ENCODE measurements at regions not wholly inside any gene's neighbourhood (a gene's known extent, or its start where the extent isn't known, plus 50 kb on each side); places are given as distances from the start of the nearest gene placed in this dataset.
A peak's percentile ranks its signal among the peaks of the same experiment; 100 is the strongest.

GRCh38 chr5:174259696-174260420 is 214.4 kb downstream of the NSG2 start:
- Histone ChIP-seq H3K4me1 (ENCODE audit: control insufficient read depth in 5 of 5, insufficient read depth in 5 of 5, low read length in 5 of 5) (peaks cover 0 to 5% (median 0%) of the 10 kb centered on the region in 5 donors), H3K9ac (ENCODE audit: insufficient read depth in 1 of 2, low read length in 2 of 2) (no peak overlapping the region), H3K36me3 (ENCODE audit: control insufficient read depth in 4 of 4, insufficient read depth in 4 of 4, low read length in 4 of 4) (no peaks in the 10 kb centered on the region), H3K27me3 (ENCODE audit: control insufficient read depth in 3 of 3, insufficient read depth in 3 of 3, low read length in 2 of 3) (no peaks in the 10 kb centered on the region), H3K27ac (ENCODE audit: low read depth in 1 of 2, low read length in 1 of 2) (no peak overlapping the region), H3K4me3 (no peak overlapping the region), H3K9me3 (ENCODE audit: control insufficient read depth in 4 of 4, insufficient read depth in 3 of 4, low read length in 3 of 4) (peaks cover 0 to 2% (median 0%) of the 10 kb centered on the region in 4 donors)
- ATAC-seq (ENCODE audit: insufficient read depth, low FRiP score) (no peak), DNase-seq (peak in 2 of 3 donors; percentile 44 to 70)
- no peak for TF ChIP-seq CTCF (IDR thresholded peaks at IDR 0.05; ENCODE audit: control extremely low read depth, extremely low read depth)
- WGBS, 2 donors: 47 to 51% methylated on average over 8 of the region's 8 CpGs

GRCh38 chr5:174271316-174271715 is 225.8 kb downstream of the NSG2 start:
- H3K27ac ChIP-seq (ENCODE audit: low read depth in 1 of 2, low read length in 1 of 2): no peak overlapping the region
- H3K27me3 ChIP-seq (ENCODE audit: control insufficient read depth in 3 of 3, insufficient read depth in 3 of 3, low read length in 2 of 3): no peaks in the 10 kb centered on the region
- no peak overlapping the region for H3K4me3 ChIP-seq
- H3K36me3 ChIP-seq (ENCODE audit: control insufficient read depth in 4 of 4, insufficient read depth in 4 of 4, low read length in 4 of 4): no peaks in the 10 kb centered on the region
- 45 to 56% methylated on average over 1 of the region's 1 CpG for WGBS, 2 donors
- ATAC-seq (ENCODE audit: insufficient read depth, low FRiP score) (no peak), DNase-seq (no peak)
- H3K9ac ChIP-seq (ENCODE audit: insufficient read depth in 1 of 2, low read length in 2 of 2): no peak overlapping the region
- no peaks in the 10 kb centered on the region for H3K4me1 ChIP-seq (ENCODE audit: control insufficient read depth in 5 of 5, insufficient read depth in 5 of 5, low read length in 5 of 5)
- H3K9me3 ChIP-seq (ENCODE audit: control insufficient read depth in 4 of 4, insufficient read depth in 3 of 4, low read length in 3 of 4): peaks cover 0 to 8% (median 2%) of the 10 kb centered on the region in 4 donors
- no peak for TF ChIP-seq CTCF (IDR thresholded peaks at IDR 0.05; ENCODE audit: control extremely low read depth, extremely low read depth)

- ATAC-seq (ENCODE audit: insufficient read depth, low FRiP score) (no peak), DNase-seq (no peak)
- Histone ChIP-seq H3K9me3 (ENCODE audit: control insufficient read depth in 4 of 4, insufficient read depth in 3 of 4, low read length in 3 of 4) (peaks cover 0 to 8% (median 2%) of the 10 kb centered on the region in 4 donors), H3K9ac (ENCODE audit: insufficient read depth in 1 of 2, low read length in 2 of 2) (no peak overlapping the region), H3K27me3 (ENCODE audit: control insufficient read depth in 3 of 3, insufficient read depth in 3 of 3, low read length in 2 of 3) (no peaks in the 10 kb centered on the region), H3K4me3 (no peak overlapping the region), H3K36me3 (ENCODE audit: control insufficient read depth in 4 of 4, insufficient read depth in 4 of 4, low read length in 4 of 4) (no peaks in the 10 kb centered on the region), H3K4me1 (ENCODE audit: control insufficient read depth in 5 of 5, insufficient read depth in 5 of 5, low read length in 5 of 5) (no peaks in the 10 kb centered on the region), H3K27ac (ENCODE audit: low read depth in 1 of 2, low read length in 1 of 2) (no peak overlapping the region)
- WGBS, 2 donors: 84 to 88% methylated on average over 2 of the region's 2 CpGs
- no peak for TF ChIP-seq CTCF (IDR thresholded peaks at IDR 0.05; ENCODE audit: control extremely low read depth, extremely low read depth)
Measured at GRCh38 chr5:174272671-174273070, 227.2 kb downstream of the NSG2 start.
